D721Med (cell line): ENCODE measurements at regions not wholly inside any gene's neighbourhood (a gene's known extent, or its start where the extent isn't known, plus 50 kb on each side); places are given as distances from the start of the nearest gene placed in this dataset.

Source experiments
- DNase-seq: peaks from one replicate; pipeline ENCODE4 v3.0.0; 2011; ENCODE audit warnings: low spot score; ENCODE audit not compliant: insufficient read length
- FAIRE-seq: peaks from 2 replicates; lab custom pipeline; 2011; peaks lifted over from hg19 to GRCh38; lab: Jason Lieb, UNC
- TF ChIP-seq, protein P1 (sequence below): IDR thresholded peaks from 2 replicates; pipeline ENCODE4 v1.5.1; 2012; ENCODE audit warnings: mild to moderate bottlenecking, control low read depth; ENCODE audit not compliant: insufficient read depth; ENCODE audit errors: missing control alignments

DNA sequence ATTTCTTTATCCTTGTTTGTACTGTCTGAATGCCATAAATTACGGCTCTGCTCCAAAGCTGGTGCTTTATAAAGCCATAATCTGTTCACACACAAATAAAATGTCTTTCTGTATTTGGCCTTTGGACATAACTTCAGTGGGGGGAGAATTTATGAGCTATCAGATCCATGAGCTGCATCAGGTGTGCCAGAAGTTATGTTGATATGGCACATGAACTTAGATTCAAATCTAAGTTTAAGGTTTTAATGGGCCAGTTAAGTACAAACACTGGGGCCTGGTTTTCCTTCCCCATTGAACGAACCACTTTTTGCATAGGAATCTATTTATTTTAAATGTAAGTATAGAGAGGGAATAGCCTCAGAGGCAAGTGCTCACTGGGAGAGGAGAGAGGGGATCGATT, 239.9 kb downstream of the NFKBIZ start:
- FAIRE-seq = no peak
- no peak for DNase-seq
- TF ChIP-seq, protein P1, sequence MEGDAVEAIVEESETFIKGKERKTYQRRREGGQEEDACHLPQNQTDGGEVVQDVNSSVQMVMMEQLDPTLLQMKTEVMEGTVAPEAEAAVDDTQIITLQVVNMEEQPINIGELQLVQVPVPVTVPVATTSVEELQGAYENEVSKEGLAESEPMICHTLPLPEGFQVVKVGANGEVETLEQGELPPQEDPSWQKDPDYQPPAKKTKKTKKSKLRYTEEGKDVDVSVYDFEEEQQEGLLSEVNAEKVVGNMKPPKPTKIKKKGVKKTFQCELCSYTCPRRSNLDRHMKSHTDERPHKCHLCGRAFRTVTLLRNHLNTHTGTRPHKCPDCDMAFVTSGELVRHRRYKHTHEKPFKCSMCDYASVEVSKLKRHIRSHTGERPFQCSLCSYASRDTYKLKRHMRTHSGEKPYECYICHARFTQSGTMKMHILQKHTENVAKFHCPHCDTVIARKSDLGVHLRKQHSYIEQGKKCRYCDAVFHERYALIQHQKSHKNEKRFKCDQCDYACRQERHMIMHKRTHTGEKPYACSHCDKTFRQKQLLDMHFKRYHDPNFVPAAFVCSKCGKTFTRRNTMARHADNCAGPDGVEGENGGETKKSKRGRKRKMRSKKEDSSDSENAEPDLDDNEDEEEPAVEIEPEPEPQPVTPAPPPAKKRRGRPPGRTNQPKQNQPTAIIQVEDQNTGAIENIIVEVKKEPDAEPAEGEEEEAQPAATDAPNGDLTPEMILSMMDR = no peak

GRCh38 chr3:102089904-102090720, 240.8 kb downstream of the NFKBIZ start:
- DNase-seq = no peak
- FAIRE-seq = no peak

GRCh38 chr3:102090721-102091045, 241.4 kb downstream of the NFKBIZ start:
- DNase-seq = no peak
- TF ChIP-seq, protein P1 = no peak
- no peak for FAIRE-seq

More at GRCh38 chr3:102089904-102090720, 240.8 kb downstream of the NFKBIZ start:
- TF ChIP-seq, protein P1 = no peak

DNA sequence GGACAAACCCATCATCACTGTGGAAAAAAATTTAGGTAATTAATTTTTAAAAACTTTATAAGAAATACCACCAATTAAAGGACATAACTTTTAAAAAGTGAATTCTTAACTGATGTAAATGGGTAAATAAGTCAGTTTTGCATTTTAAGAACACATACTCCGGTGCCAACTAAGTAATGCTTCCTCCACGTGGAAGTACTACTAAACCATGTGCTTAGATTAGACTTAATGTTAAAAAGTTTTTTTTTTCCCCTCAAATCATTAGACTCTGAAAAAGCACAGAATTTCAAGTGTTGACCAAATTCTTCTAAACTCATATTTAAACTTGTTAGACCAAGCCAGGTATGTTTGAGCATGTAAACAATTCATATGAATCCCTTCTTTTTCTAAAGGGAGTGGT, 242.0 kb downstream of the NFKBIZ start:
- FAIRE-seq = no peak
- TF ChIP-seq, protein P1 = no peak
- no peak for DNase-seq

DNA sequence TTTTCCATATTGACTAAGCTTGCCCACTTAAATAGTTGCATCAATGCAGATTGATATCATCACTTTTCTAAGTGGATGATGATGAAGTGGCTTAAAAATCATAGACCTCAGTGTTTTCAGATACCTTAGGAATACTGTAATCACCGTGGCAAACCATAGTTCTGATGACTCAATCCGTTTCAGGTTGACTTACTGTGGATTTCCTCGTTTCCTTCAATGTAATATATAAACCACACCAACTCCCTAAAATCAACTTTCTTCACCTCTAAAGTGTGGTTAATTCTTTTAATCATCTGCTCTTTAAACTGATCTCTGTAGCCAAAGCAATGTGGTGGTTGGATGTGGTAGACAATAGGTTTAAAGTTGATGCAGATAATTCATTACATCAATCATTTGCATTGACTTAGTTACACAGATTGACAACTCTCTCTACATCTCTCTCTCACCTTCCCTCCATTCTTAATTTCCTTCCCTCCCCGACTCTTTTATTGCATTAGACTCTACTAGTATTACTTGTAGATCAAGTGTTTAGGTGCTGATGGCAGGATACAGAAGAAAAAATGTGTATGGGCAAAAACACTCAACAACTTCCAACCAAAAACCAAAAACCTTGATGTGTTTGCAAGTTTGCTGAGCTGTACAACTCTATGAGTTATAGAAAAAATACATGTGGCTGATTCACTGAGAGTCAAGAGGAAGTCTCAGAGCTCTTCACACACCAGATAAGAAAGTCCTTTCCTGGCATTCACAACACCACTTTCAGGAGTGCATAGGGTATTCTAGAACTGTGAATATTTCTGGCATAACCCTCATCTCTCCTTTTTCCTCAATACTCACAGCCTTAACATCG, 243.5 kb downstream of the NFKBIZ start:
- DNase-seq (no peak), FAIRE-seq (no peak)
- TF ChIP-seq, protein P1 = no peak

GRCh38 chr3:102094506-102094905, 245.2 kb downstream of the NFKBIZ start:
- TF ChIP-seq, protein P1 = no peak
- no peak for FAIRE-seq

More at GRCh38 chr3:102094506-102094905, 245.2 kb downstream of the NFKBIZ start:
- no peak for DNase-seq
